GM12878 (cell line): ENCODE measurements at regions not wholly inside any gene's neighbourhood (a gene's known extent, or its start where the extent isn't known, plus 50 kb on each side); places are given as distances from the start of the nearest gene placed in this dataset.

Experiments used
- ATAC-seq: fragments of 200-7000 bp; cut with Tn5 transposase; 3 replicates; pipeline ENCODE4 v1.9.1; 2020; ENCODE audit warnings: mild to moderate bottlenecking, moderate library complexity
- BruUV-seq: library from RNA; stranded (reverse); fragments of 400-500 nt; replicated peaks from 2 replicates; lab custom pipeline; 2021; lab: Mats Ljungman, UMichigan
- CTCF ChIA-PET: fragments of 300-600 bp; sonication (Branson Sonifier 250); formaldehyde crosslinking; extraction: SDS; loops from one replicate; lab custom pipeline; 2021; ENCODE audit warnings: inconsistent platforms; lab: Yijun Ruan, JAX
- POLR2A ChIA-PET: fragments of 350-600 bp; formaldehyde crosslinking; extraction: SDS; loops from one replicate; lab custom pipeline; 2021; ENCODE audit warnings: inconsistent platforms; lab: Charles Lee
- RAD21 ChIA-PET: fragments of 300-600 bp; sonication (Branson Sonifier 250); formaldehyde crosslinking; loops from one replicate; lab custom pipeline; 2023; ENCODE audit warnings: antibody characterized with exemption; ENCODE audit not compliant: unreplicated experiment; lab: Charles Lee
- SMC1A ChIA-PET: fragments of 300-600 bp; sonication (Branson Sonifier 250); formaldehyde crosslinking; loops from one replicate; lab custom pipeline; 2023; ENCODE audit not compliant: unreplicated experiment, uncharacterized antibody; lab: Charles Lee
- DNase-seq: peaks from one replicate; pipeline ENCODE4 v3.0.0-alpha.2; 2011; ENCODE audit warnings: low read depth, low spot score
- FAIRE-seq: peaks from 3 replicates; lab custom pipeline; 2011; peaks lifted over from hg19 to GRCh38; lab: Jason Lieb, UNC
- H2AFZ ChIP-seq: 2 replicates; pipeline ENCODE4 v1.6.0; 2011; ENCODE audit warnings: low read depth, low read length, control low read depth; ENCODE audit not compliant: control insufficient read depth
- H3K27ac ChIP-seq: 2 replicates; pipeline ENCODE4 v1.5.1; 2011; ENCODE audit warnings: control low read depth; ENCODE audit not compliant: control insufficient read depth, insufficient read depth
- H3K27me3 ChIP-seq, 2 experiments: replicated peaks in 1 of 2; 2 replicates each; pipeline versions ENCODE4 v1.6.0 to v1.6.1; 2011; ENCODE audit warnings: low read length in 1 of 2; ENCODE audit not compliant: control insufficient read depth in 2 of 2, insufficient read depth in 2 of 2
- H3K36me3 ChIP-seq, 2 experiments: 2 replicates each; pipeline ENCODE4 v1.5.1; 2011; ENCODE audit warnings: low read length in 1 of 2; ENCODE audit not compliant: control insufficient read depth in 2 of 2, insufficient read depth in 2 of 2
- H3K4me1 ChIP-seq: 2 replicates; pipeline ENCODE4 v1.6.1; 2011; ENCODE audit warnings: mild to moderate bottlenecking, low read length, moderate library complexity, mixed read lengths; ENCODE audit not compliant: control insufficient read depth, insufficient read depth
- H3K4me2 ChIP-seq: 2 replicates; pipeline ENCODE4 v1.6.0; 2011; ENCODE audit warnings: control low read depth; ENCODE audit not compliant: control insufficient read depth, insufficient read depth
- H3K4me3 ChIP-seq: fragments of 200-600 bp; sonication (generic); 2 replicates; pipeline ENCODE4 v1.5.1; 2016
- H3K79me2 ChIP-seq: 2 replicates; pipeline ENCODE4 v1.6.0; 2011; ENCODE audit warnings: low read length; ENCODE audit not compliant: control insufficient read depth, insufficient read depth
- H3K9ac ChIP-seq: 2 replicates; pipeline ENCODE4 v1.8.0; 2011; ENCODE audit warnings: low read length, control low read depth, mixed read lengths; ENCODE audit not compliant: control insufficient read depth, insufficient read depth
- H3K9me3 ChIP-seq: replicated peaks from 3 replicates; pipeline ENCODE4 v1.5.1; 2011; ENCODE audit warnings: mild to moderate bottlenecking, low read length; ENCODE audit not compliant: control insufficient read depth, insufficient read depth
- H4K20me1 ChIP-seq: 2 replicates; pipeline ENCODE4 v1.6.0; 2011; ENCODE audit not compliant: control insufficient read depth, insufficient read depth
- BMI1 ChIP-seq: fragments of 450-650 bp; IDR thresholded peaks from 2 replicates; pipeline ENCODE4 v1.6.1; 2016; ENCODE audit warnings: mild to moderate bottlenecking, moderate library complexity, borderline replicate concordance
- BRCA1 ChIP-seq: IDR thresholded peaks from 2 replicates; pipeline ENCODE4 v1.6.1; 2011; ENCODE audit warnings: low read depth, low read length, improper control_type of control experiment
- CEBPZ ChIP-seq: fragments of 150-350 bp; IDR thresholded peaks from 2 replicates; pipeline ENCODE4 v1.6.1; 2016; ENCODE audit warnings: low read depth, low read length
- CHD1 ChIP-seq: IDR thresholded peaks from 2 replicates; pipeline ENCODE4 v1.6.1; 2012; ENCODE audit warnings: low read depth, low read length, improper control_type of control experiment
- CTCF ChIP-seq, 3 experiments: IDR thresholded peaks in 2 of 3; conservative IDR thresholded peaks in 1 of 3; 2 replicates each; pipeline ENCODE4 v1.5.1; 2011; ENCODE audit warnings: low read depth in 3 of 3, low read length in 3 of 3, mild to moderate bottlenecking in 3 of 3, control low read depth in 2 of 3, moderate library complexity in 2 of 3, inconsistent platforms in 1 of 3, mixed read lengths in 1 of 3; ENCODE audit not compliant: control insufficient read depth in 2 of 3, insufficient read depth in 1 of 3; ENCODE audit errors: extremely low read depth in 1 of 3
- IRF5 ChIP-seq: fragments of 450-650 bp; IDR thresholded peaks from 2 replicates; pipeline ENCODE4 v1.6.1; 2017; ENCODE audit warnings: borderline replicate concordance
- NBN ChIP-seq: fragments of 450-650 bp; IDR thresholded peaks from 2 replicates; pipeline ENCODE4 v1.6.1; 2016
- PML ChIP-seq: IDR thresholded peaks from 2 replicates; pipeline ENCODE4 v1.6.1; 2012; ENCODE audit warnings: low read length, inconsistent platforms
- POU2F2 ChIP-seq: IDR thresholded peaks from 3 replicates; pipeline ENCODE4 v1.6.1; 2011; ENCODE audit warnings: low read depth, mild to moderate bottlenecking, low read length, borderline replicate concordance
- RAD51 ChIP-seq: fragments of 450-650 bp; IDR thresholded peaks from 2 replicates; pipeline ENCODE4 v1.6.1; 2016; ENCODE audit warnings: moderate library complexity, mild to moderate bottlenecking, inconsistent platforms
- SMAD1 ChIP-seq: fragments of 450-650 bp; IDR thresholded peaks from 2 replicates; pipeline ENCODE4 v1.6.1; 2018; ENCODE audit warnings: mild to moderate bottlenecking, low read depth; ENCODE audit not compliant: partially characterized antibody
- SMARCA5 ChIP-seq: fragments of 450-650 bp; IDR thresholded peaks from 2 replicates; pipeline ENCODE4 v1.6.1; 2017; ENCODE audit warnings: mild to moderate bottlenecking
- STAT3 ChIP-seq: IDR thresholded peaks from 2 replicates; pipeline ENCODE4 v1.6.1; 2011; ENCODE audit warnings: low read depth, low read length, improper control_type of control experiment
- TBL1XR1 ChIP-seq: IDR thresholded peaks from 2 replicates; pipeline ENCODE4 v1.6.1; 2012; ENCODE audit warnings: low read depth, low read length, improper control_type of control experiment
- WRNIP1 ChIP-seq: IDR thresholded peaks from 2 replicates; pipeline ENCODE4 v1.6.1; 2011; ENCODE audit warnings: low read depth, low read length, improper control_type of control experiment, borderline replicate concordance
- YBX1 ChIP-seq: fragments of 450-650 bp; IDR thresholded peaks from 2 replicates; pipeline ENCODE4 v1.6.1; 2016; ENCODE audit warnings: antibody characterized with exemption
- ZNF274 ChIP-seq: IDR thresholded peaks from one replicate; pipeline ENCODE4 v1.8.0; 2011; ENCODE audit not compliant: insufficient read length, insufficient read depth
- WGBS: methylation state at CpG from one replicate; pipeline ENCODE4 v1.1.6; 2016; ENCODE audit warnings: low lambda C conversion rate; ENCODE audit not compliant: insufficient replicate concordance, insufficient coverage; ENCODE audit errors: missing lambda C conversion rate; 5-methylcytosine and 5-hydroxymethylcytosine counted together
- in situ Hi-C: fragments of 300-500 bp; cut with MboI; formaldehyde crosslinking; loops from 9 replicates; pipeline ENCODE4 v1.14.3; 2018; ENCODE audit warnings: mixed read lengths
- intact Hi-C: fragments of 100-400 bp; cut with micrococcal nuclease; formaldehyde crosslinking; loops from one replicate; pipeline ENCODE4 v1.14.2; 2022; ENCODE audit not compliant: unreplicated experiment

- RAD21 ChIA-PET = no interaction called here
- H3K27me3 ChIP-seq = no peaks in the 10 kb centered on the region
- no peak for FAIRE-seq
- no peak overlapping the region for H3K9ac ChIP-seq
- intact Hi-C loops = no loop called here
- no peaks in the 10 kb centered on the region for H3K9me3 ChIP-seq
- BruUV-seq = no TSS peak
- POLR2A ChIA-PET = no interaction called here
- H3K4me3 ChIP-seq = no peak overlapping the region
- no peak overlapping the region for H3K4me2 ChIP-seq
- no peak overlapping the region for H3K27ac ChIP-seq
- in situ Hi-C loops = no loop called here
- SMC1A ChIA-PET = interaction anchor here (1.3 to 4.6 kb wide), 2 partner anchors 11 to 30 kb away, joined by 4 to 21 read pairs; no protein-coding TSS in a partner anchor
- no peaks in the 10 kb centered on the region for H4K20me1 ChIP-seq
- DNase-seq = no peak
- H3K79me2 ChIP-seq = no peaks in the 10 kb centered on the region
- WGBS = 0% methylated on average over 2 of the region's 2 CpGs
- no peak for ATAC-seq
- TF ChIP-seq WRNIP1 (no peak), SMAD1 (no peak), ZNF274 (no peak), PML (no peak), BRCA1 (no peak), SMARCA5 (no peak), CEBPZ (no peak), BMI1 (no peak), POU2F2 (no peak), YBX1 (no peak), CHD1 (no peak), RAD51 (no peak), TBL1XR1 (no peak), STAT3 (no peak), IRF5 (no peak), CTCF (IDR thresholded peaks at IDR 0.05 in 2 of 3, conservative IDR thresholded peaks at IDR 0.05 in 1 of 3; ENCODE audit: control insufficient read depth in 2 of 3, extremely low read depth in 1 of 3, insufficient read depth in 1 of 3, low read depth in 3 of 3, low read length in 3 of 3) (no peak), NBN (no peak)
- no peaks in the 10 kb centered on the region for H3K36me3 ChIP-seq
- H3K4me1 ChIP-seq = no peaks in the 10 kb centered on the region
- CTCF ChIA-PET = no interaction called here
- no peak overlapping the region for H2AFZ ChIP-seq
Observed at GRCh38 chr9:99485459-99485858, 263.4 kb downstream of the SEC61B start.
